Peyer's patch (tissue), 4 donors: ENCODE measurements at regions not wholly inside any gene's neighbourhood (a gene's known extent, or its start where the extent isn't known, plus 50 kb on each side); places are given as distances from the start of the nearest gene placed in this dataset.

Experiments used
- CTCF ChIP-seq, 6 experiments: fragments of 450-650 bp in 4 of 6; fragments of 200-600 bp in 2 of 6; sonication (generic) in 1 of 6; IDR thresholded peaks; one replicate each; pipeline ENCODE4 v1.5.1; 2017 to 2019; ENCODE audit warnings: antibody characterized with exemption in 6 of 6, mild to moderate bottlenecking in 3 of 6, moderate library complexity in 1 of 6
- POLR2A ChIP-seq, 2 donors: fragments of 450-650 bp; IDR thresholded peaks; one replicate each; pipeline ENCODE4 v1.5.1; 2017; ENCODE audit warnings: antibody characterized with exemption in 2 of 2, mild to moderate bottlenecking in 2 of 2, moderate library complexity in 2 of 2

GRCh38 chr20:51305316-51306052 is 237.0 kb downstream of the NFATC2 start:
- no peak for TF ChIP-seq POLR2A (IDR thresholded peaks at IDR 0.05)
- no peak for TF ChIP-seq CTCF (IDR thresholded peaks at IDR 0.05)
